ENCODE measurements at regions not wholly inside any gene's neighbourhood (a gene's known extent, or its start where the extent isn't known, plus 50 kb on each side); places are given as distances from the start of the nearest gene placed in this dataset.

DNA sequence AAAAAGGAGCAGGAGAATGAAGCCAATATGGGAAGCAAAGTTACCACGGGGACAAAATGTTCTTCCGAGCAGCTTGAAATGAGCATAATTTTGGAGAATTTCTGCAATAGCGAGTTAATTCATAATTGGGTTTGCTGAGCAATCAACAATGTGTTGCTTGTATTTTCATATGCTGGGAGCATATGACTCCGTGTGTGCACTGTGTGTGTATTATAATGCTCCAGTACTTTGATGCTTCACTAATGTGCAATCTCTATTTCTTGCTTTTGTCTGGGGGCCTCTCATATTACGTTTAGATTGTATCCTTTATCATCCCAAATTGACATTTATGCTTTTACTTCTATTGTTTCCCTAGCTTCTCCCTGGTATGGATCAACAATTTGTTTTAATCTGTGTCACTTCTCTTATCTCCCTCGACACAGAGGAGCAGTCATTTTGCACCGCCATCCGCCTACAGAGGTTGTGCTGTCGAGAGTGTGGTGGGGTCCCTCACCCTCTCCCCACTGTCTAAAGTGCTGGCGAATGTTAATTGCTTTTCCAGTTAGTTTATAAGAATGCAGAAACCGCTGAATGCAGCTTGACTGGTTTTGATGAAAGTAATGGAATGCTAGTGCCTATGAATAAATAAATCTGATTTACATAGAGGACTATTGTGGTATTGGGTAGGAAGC is 372.5 kb upstream of the WWC1 start:
- TF ChIP-seq, protein P1, sequence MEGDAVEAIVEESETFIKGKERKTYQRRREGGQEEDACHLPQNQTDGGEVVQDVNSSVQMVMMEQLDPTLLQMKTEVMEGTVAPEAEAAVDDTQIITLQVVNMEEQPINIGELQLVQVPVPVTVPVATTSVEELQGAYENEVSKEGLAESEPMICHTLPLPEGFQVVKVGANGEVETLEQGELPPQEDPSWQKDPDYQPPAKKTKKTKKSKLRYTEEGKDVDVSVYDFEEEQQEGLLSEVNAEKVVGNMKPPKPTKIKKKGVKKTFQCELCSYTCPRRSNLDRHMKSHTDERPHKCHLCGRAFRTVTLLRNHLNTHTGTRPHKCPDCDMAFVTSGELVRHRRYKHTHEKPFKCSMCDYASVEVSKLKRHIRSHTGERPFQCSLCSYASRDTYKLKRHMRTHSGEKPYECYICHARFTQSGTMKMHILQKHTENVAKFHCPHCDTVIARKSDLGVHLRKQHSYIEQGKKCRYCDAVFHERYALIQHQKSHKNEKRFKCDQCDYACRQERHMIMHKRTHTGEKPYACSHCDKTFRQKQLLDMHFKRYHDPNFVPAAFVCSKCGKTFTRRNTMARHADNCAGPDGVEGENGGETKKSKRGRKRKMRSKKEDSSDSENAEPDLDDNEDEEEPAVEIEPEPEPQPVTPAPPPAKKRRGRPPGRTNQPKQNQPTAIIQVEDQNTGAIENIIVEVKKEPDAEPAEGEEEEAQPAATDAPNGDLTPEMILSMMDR (IDR thresholded peaks at IDR 0.05), result no peak
- no peak for TF ChIP-seq POLR2A (IDR thresholded peaks at IDR 0.05)
